Sigmoid colon (tissue), 6 donors: ENCODE measurements at regions not wholly inside any gene's neighbourhood (a gene's known extent, or its start where the extent isn't known, plus 50 kb on each side); places are given as distances from the start of the nearest gene placed in this dataset.

Experiments
- DNase-seq: peaks from one replicate; pipeline ENCODE4 v3.0.0-alpha.2; 2019
- H3K27ac ChIP-seq, 4 donors: fragments of 200-600 bp; sonication (generic); one replicate each; pipeline ENCODE4 v1.5.1; 2016 to 2019; ENCODE audit warnings: mild to moderate bottlenecking in 1 of 4
- H3K27me3 ChIP-seq, 3 donors: fragments of 200-600 bp; sonication (generic); one replicate each; pipeline ENCODE4 v1.5.1; 2019; ENCODE audit warnings: mild to moderate bottlenecking in 1 of 3
- H3K36me3 ChIP-seq, 4 donors: fragments of 200-600 bp; sonication (generic); one replicate each; pipeline ENCODE4 v1.5.1; 2016 to 2019
- H3K4me1 ChIP-seq, 4 donors: fragments of 200-600 bp; sonication (generic); one replicate each; pipeline ENCODE4 v1.5.1; 2017 to 2019
- H3K4me3 ChIP-seq, 4 donors: fragments of 200-600 bp; sonication (generic); one replicate each; pipeline ENCODE4 v1.5.1; 2017 to 2019; ENCODE audit warnings: mild to moderate bottlenecking in 2 of 4, moderate library complexity in 1 of 4
- H3K9me3 ChIP-seq, 4 donors: fragments of 200-600 bp in 3 of 4; sonication (generic) in 3 of 4; one replicate each; pipeline versions ENCODE4 v1.5.1 to v1.6.1; 2013 to 2019
- EP300 ChIP-seq, 4 donors: sonication (generic); formaldehyde crosslinking; IDR thresholded peaks; one replicate each; pipeline ENCODE4 v1.6.1; 2017; ENCODE audit warnings: antibody characterized with exemption in 4 of 4
- POLR2A ChIP-seq, 2 donors: fragments of 450-650 bp; IDR thresholded peaks; one replicate each; pipeline ENCODE4 v1.6.1; 2016; ENCODE audit warnings: antibody characterized with exemption in 2 of 2, mild to moderate bottlenecking in 2 of 2, moderate library complexity in 2 of 2
- POLR2AphosphoS5 ChIP-seq, 4 donors: sonication (generic); formaldehyde crosslinking; IDR thresholded peaks; one replicate each; pipeline ENCODE4 v1.6.1; 2017; ENCODE audit warnings: antibody characterized with exemption in 4 of 4
- WGBS, 2 donors: extraction: QIAGEN DNeasy Blood & Tissue Kit; methylation state at CpG; one replicate each; pipeline ENCODE4 v1.1.7; 2013; 5-methylcytosine and 5-hydroxymethylcytosine counted together
- intact Hi-C: fragments of 100-400 bp; cut with DNase I; formaldehyde crosslinking; loops from one replicate; pipeline ENCODE4 v1.15.1; 2023
- TF ChIP-seq, protein P1 (sequence below), 4 experiments: fragments of 450-650 bp in 3 of 4; fragments of 200-600 bp in 1 of 4; IDR thresholded peaks; one replicate each; pipeline ENCODE4 v1.5.1; 2016 to 2019; ENCODE audit warnings: antibody characterized with exemption in 4 of 4, mild to moderate bottlenecking in 3 of 4, moderate library complexity in 2 of 4
- donor health status: healthy with polysubstance abuse.
- donor health status: healthy.

GRCh38 chr5:50559955-50560354, 106.5 kb upstream of the PARP8 start:
- Histone ChIP-seq H3K4me1 (no peaks in the 10 kb centered on the region), H3K36me3 (no peaks in the 10 kb centered on the region), H3K27me3 (no peaks in the 10 kb centered on the region), H3K27ac (no peak overlapping the region), H3K9me3 (no peaks in the 10 kb centered on the region), H3K4me3 (no peak overlapping the region)
- intact Hi-C loops = no loop called here
- WGBS, 2 donors = 86 to 95% methylated on average over 1 of the region's 1 CpG
- no peak for DNase-seq
- TF ChIP-seq EP300 (IDR thresholded peaks at IDR 0.05) = no peak
- TF ChIP-seq, protein P1, sequence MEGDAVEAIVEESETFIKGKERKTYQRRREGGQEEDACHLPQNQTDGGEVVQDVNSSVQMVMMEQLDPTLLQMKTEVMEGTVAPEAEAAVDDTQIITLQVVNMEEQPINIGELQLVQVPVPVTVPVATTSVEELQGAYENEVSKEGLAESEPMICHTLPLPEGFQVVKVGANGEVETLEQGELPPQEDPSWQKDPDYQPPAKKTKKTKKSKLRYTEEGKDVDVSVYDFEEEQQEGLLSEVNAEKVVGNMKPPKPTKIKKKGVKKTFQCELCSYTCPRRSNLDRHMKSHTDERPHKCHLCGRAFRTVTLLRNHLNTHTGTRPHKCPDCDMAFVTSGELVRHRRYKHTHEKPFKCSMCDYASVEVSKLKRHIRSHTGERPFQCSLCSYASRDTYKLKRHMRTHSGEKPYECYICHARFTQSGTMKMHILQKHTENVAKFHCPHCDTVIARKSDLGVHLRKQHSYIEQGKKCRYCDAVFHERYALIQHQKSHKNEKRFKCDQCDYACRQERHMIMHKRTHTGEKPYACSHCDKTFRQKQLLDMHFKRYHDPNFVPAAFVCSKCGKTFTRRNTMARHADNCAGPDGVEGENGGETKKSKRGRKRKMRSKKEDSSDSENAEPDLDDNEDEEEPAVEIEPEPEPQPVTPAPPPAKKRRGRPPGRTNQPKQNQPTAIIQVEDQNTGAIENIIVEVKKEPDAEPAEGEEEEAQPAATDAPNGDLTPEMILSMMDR (IDR thresholded peaks at IDR 0.05) = no peak
- TF ChIP-seq POLR2A (IDR thresholded peaks at IDR 0.05) = no peak
- no peak for TF ChIP-seq POLR2AphosphoS5 (IDR thresholded peaks at IDR 0.05)

DNA sequence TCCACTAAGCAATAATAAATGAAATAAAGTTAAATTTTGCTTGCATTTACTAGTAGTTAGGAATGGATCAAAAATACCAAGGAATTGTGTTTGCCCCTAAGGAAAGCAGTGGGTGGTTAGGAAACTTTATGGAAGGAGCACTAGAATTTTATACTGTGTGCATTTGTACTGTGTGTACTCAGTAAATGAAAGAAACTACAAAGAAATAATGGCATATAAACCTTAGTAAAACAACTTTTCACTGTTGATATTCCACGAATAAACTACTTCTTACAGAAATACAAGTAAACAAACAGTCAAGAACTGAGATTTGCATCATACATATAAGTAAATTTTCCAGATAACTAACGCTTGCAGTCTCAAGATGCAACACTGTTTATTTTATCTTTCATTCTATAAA, 103.7 kb upstream of the PARP8 start:
- no peak for DNase-seq
- no peaks in the 10 kb centered on the region for H3K9me3 ChIP-seq
- no peak overlapping the region for H3K27ac ChIP-seq
- WGBS, 2 donors = 21 to 57% methylated on average over 2 of the region's 2 CpGs
- no peaks in the 10 kb centered on the region for H3K4me1 ChIP-seq
- no peaks in the 10 kb centered on the region for H3K36me3 ChIP-seq
- H3K4me3 ChIP-seq = no peak overlapping the region
- no peaks in the 10 kb centered on the region for H3K27me3 ChIP-seq
- TF ChIP-seq, protein P1 (IDR thresholded peaks at IDR 0.05) = no peak
- TF ChIP-seq EP300 (IDR thresholded peaks at IDR 0.05) (no peak), POLR2A (IDR thresholded peaks at IDR 0.05) (no peak), POLR2AphosphoS5 (IDR thresholded peaks at IDR 0.05) (no peak)
- intact Hi-C loops = no loop called here

GRCh38 chr5:50564079-50564478, 102.4 kb upstream of the PARP8 start:
- WGBS, 2 donors = 7 to 31% methylated on average over 2 of the region's 2 CpGs
- intact Hi-C loops = no loop called here
- no peaks in the 10 kb centered on the region for H3K9me3 ChIP-seq
- H3K27me3 ChIP-seq = no peaks in the 10 kb centered on the region
- H3K36me3 ChIP-seq = no peaks in the 10 kb centered on the region
- H3K4me1 ChIP-seq = no peaks in the 10 kb centered on the region
- DNase-seq = no peak
- H3K27ac ChIP-seq = no peak overlapping the region
- TF ChIP-seq EP300 (IDR thresholded peaks at IDR 0.05) (no peak), POLR2A (IDR thresholded peaks at IDR 0.05) (no peak)
- TF ChIP-seq, protein P1 (IDR thresholded peaks at IDR 0.05) = no peak
- H3K4me3 ChIP-seq = no peak overlapping the region

GRCh38 chr5:50564558-50564957, 101.9 kb upstream of the PARP8 start:
- TF ChIP-seq POLR2A (IDR thresholded peaks at IDR 0.05) (no peak), EP300 (IDR thresholded peaks at IDR 0.05) (no peak), POLR2AphosphoS5 (IDR thresholded peaks at IDR 0.05) (no peak)
- TF ChIP-seq, protein P1 (IDR thresholded peaks at IDR 0.05) = no peak
- no peaks in the 10 kb centered on the region for H3K4me1 ChIP-seq
- DNase-seq = no peak
- intact Hi-C loops = no loop called here
- H3K36me3 ChIP-seq = no peaks in the 10 kb centered on the region
- H3K9me3 ChIP-seq = no peaks in the 10 kb centered on the region
- no peaks in the 10 kb centered on the region for H3K27me3 ChIP-seq
- WGBS, 2 donors = 84 to 88% methylated on average over 1 of the region's 1 CpG
- H3K27ac ChIP-seq = no peak overlapping the region
- no peak overlapping the region for H3K4me3 ChIP-seq

DNA sequence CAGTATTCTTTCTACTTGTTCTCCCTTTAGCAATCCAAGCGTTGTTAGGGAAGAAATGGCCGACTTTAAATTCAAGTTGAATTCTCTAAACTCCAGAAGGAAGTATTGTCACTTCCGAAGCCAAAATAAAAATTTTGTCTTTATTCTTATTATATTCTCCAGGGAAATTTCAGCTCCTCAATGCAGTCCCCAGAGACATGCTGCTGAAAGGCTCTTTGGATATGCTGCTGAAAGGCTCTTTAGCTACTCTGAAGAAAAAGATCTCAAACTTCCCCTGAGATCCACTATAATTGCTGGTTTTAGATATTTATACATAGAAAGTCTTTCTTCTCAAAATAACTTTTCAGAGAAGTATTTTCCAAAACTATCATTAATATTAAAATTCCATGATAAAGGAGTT, 92.3 kb upstream of the PARP8 start:
- intact Hi-C loops = no loop called here
- Histone ChIP-seq H3K9me3 (no peaks in the 10 kb centered on the region), H3K4me3 (no peak overlapping the region), H3K36me3 (no peaks in the 10 kb centered on the region), H3K4me1 (no peaks in the 10 kb centered on the region), H3K27ac (no peak overlapping the region), H3K27me3 (no peaks in the 10 kb centered on the region)
- WGBS, 2 donors = 58 to 67% methylated on average over 3 of the region's 3 CpGs
- TF ChIP-seq EP300 (IDR thresholded peaks at IDR 0.05) = no peak
- no peak for TF ChIP-seq POLR2A (IDR thresholded peaks at IDR 0.05)
- TF ChIP-seq, protein P1 (IDR thresholded peaks at IDR 0.05) = no peak
- no peak for TF ChIP-seq POLR2AphosphoS5 (IDR thresholded peaks at IDR 0.05)
- no peak for DNase-seq
